ENCODE measurements at regions not wholly inside any gene's neighbourhood (a gene's known extent, or its start where the extent isn't known, plus 50 kb on each side); places are given as distances from the start of the nearest gene placed in this dataset.

DNA sequence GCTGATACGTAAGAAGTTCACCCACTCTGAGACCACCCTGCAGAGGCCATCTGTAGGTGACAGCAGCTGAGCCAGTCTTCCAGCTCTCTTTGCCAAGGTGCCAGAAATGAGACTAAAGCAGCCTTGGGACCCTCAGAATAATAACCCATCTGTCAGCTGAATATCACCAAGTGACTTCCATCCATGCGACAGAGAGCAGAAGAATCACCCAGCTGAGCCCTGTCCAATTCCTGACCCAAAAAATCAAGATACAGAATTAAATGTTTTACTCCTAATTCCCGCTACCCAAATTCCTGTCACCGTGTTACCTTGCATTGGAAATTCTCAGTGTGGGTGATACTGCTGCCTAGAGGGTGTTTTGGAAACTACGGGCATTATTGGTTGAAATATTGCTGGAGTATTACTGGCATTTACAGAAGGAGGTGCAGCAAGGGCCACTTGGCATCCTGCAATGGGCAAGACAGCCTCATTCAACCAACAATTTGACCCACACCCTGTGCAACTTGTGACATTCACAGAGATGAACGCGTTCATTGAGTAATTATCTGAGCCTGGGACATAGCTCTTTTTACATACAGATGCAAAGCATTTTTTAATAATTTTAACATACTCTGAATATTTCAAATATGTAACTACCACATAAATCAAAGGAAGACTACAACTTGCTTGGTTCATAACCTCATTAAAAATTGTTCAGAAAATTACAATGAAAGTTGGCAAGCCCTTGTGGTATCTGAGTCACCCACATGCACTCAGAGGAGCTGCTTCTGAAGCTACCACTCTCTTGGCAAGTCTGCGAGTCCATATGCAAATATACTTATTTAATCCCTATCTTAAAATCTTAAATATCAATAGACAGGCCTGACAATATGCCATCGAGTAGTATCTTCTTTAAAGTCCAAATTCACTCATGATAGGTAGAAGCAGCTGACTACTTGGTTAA, 126.6 kb downstream of the C16orf95 start:
- TF ChIP-seq, protein P1, sequence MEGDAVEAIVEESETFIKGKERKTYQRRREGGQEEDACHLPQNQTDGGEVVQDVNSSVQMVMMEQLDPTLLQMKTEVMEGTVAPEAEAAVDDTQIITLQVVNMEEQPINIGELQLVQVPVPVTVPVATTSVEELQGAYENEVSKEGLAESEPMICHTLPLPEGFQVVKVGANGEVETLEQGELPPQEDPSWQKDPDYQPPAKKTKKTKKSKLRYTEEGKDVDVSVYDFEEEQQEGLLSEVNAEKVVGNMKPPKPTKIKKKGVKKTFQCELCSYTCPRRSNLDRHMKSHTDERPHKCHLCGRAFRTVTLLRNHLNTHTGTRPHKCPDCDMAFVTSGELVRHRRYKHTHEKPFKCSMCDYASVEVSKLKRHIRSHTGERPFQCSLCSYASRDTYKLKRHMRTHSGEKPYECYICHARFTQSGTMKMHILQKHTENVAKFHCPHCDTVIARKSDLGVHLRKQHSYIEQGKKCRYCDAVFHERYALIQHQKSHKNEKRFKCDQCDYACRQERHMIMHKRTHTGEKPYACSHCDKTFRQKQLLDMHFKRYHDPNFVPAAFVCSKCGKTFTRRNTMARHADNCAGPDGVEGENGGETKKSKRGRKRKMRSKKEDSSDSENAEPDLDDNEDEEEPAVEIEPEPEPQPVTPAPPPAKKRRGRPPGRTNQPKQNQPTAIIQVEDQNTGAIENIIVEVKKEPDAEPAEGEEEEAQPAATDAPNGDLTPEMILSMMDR (IDR thresholded peaks at IDR 0.05; ENCODE audit: low read depth, low read length), result no peak

DNA sequence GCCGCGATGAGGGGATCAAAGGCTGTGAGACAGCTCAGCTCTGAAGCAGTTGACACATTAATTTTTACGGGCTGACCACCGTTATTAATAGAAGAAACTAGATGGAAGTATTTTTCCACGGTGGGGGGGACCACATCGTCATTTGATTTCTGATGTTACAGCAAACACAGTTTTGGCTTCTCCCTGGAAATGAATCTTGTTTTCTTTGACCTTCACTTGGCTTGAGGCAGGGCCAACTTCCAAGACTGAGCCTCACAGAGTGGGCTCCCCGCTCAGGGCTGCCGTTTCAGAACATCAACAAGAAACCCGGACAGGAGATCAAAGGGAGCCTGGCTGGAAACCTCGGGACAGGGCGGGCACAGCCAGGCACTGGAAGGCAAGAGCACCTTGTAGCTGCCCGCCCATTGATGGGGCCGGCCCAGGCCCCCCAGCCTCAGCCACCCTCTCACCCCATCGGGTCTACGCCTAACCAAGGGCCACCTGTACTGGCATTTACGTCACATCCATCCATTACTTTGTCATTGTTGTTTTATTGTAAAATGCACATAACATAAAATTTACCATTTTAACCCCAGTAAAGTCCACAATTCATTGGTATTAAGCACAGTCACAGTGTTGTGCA, 124.6 kb downstream of the C16orf95 start:
- TF ChIP-seq, protein P1 (IDR thresholded peaks at IDR 0.05; ENCODE audit: low read depth, low read length), result no peak
- H3K4me3 ChIP-seq (ENCODE audit: low read depth, low read length), result no peak overlapping the region

More for the DNA sequence above, 126.6 kb downstream of the C16orf95 start:
- H3K4me3 ChIP-seq (ENCODE audit: low read depth, low read length), result no peak overlapping the region

DNA sequence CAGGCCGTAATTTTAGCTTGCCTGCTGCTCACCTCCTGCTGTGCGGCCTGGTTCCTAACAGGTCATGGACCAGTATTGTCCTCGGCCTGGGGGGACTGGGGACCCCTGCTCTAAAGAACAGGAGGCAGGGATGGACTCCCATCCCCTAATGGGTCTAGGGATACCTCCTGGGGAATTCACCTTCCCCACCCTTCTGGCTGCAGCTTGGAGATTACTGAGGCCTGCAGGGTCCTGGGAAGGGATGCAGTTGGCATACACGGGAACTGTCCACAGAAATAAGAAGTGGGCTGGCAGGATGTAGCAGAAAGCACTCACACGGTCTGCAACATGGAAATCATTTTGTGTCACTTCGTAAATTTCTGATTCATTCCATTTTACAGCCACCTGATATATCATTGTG, 123.0 kb downstream of the C16orf95 start:
- no peak overlapping the region for H3K4me3 ChIP-seq (ENCODE audit: low read depth, low read length)
- TF ChIP-seq, protein P1 (IDR thresholded peaks at IDR 0.05; ENCODE audit: low read depth, low read length), result no peak

DNA sequence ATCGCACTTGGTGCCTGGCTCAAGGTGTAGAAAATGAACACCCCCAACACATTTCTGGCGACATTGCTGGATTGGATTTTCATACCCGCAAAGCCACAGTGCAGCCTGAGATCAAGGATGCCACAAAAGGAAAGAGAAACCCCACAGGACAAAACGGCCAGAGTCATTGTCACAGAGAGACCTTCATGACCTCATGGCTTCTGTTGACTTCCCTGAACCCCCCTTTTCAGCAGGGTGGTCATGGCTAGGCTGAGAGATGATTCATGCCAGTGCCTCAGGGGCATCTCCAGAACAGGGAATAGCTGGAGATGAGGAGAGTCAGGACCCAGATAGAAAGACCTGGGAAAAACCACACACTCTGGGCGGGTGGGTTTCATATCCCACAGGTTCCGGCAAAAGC, 122.0 kb downstream of the C16orf95 start:
- TF ChIP-seq, protein P1 (IDR thresholded peaks at IDR 0.05; ENCODE audit: low read depth, low read length), result no peak

DNA sequence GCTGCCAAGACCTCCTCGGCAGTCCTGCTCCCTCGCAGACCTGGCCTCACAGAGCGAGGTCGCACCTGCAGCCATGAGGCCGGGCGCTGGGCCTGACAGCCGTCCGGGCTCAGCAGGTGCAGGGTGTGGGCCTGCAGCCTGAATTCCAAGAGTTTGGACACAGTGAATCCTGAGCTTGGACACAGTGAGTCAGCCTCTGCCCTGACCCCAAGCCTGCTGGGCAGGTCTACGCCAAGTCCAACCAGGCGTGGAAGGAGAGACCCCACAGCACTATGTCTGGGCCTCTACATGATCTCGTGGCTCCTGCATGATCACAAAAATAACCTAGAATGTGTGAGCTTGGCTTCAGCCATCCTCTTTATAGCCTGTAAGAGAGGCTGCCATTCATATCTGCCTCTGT, 121.0 kb downstream of the C16orf95 start:
- TF ChIP-seq, protein P1 (IDR thresholded peaks at IDR 0.05; ENCODE audit: low read depth, low read length), result no peak
- H3K4me3 ChIP-seq (ENCODE audit: low read depth, low read length), result no peak overlapping the region

More for the DNA sequence above, 122.0 kb downstream of the C16orf95 start:
- no peak overlapping the region for H3K4me3 ChIP-seq (ENCODE audit: low read depth, low read length)

DNA sequence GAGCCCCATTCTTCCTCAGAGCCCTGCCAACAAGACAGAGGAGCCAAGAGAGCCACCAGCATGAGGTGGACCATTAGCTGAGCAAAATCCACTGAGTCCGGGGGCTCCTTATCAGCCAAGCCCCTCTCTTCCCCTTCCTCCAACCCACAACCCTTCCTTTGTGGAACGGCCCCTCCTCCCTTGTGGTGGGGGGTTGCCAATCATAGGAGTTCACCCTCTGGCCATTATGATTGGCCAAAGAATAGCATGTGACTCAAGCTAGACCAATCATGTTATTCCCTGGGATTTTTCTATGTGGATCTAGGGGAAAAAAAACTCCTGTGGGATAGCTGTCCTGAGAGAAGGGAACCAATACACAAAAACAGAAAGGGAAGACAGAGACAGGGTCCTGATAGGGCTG, 120.5 kb downstream of the C16orf95 start:
- TF ChIP-seq, protein P1 (IDR thresholded peaks at IDR 0.05; ENCODE audit: low read depth, low read length), result no peak
- H3K4me3 ChIP-seq (ENCODE audit: low read depth, low read length), result no peak overlapping the region

DNA sequence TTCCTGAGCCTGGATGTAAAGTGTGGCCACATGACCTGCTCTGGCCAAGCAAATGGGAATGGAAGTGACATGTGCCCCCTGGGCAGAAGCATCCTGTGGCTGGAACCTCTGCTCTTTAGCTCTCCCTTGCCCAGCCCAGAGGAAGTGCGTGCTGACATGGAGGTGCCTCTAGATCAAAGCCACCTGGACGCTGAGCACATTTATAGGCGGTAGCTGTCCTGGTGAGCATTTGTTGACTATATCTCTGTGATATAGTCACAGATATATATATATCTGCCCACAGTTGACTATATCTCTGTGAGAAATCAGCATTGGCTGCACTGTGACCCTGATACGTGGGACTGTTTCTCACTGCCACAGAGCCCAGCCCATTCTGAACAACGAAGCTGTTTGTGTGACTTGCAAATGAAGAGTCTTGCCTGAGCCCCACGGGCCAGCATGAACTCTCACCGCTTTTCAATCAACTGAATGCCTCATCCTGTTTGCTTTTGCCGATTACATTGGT, 118.8 kb downstream of the C16orf95 start:
- H3K4me3 ChIP-seq (ENCODE audit: low read depth, low read length), result no peak overlapping the region
- TF ChIP-seq, protein P1 (IDR thresholded peaks at IDR 0.05; ENCODE audit: low read depth, low read length), result no peak
